Psoas muscle (tissue), 7 donors: ENCODE measurements at regions not wholly inside any gene's neighbourhood (a gene's known extent, or its start where the extent isn't known, plus 50 kb on each side); places are given as distances from the start of the nearest gene placed in this dataset.

ENCODE experiments used
- ATAC-seq, 4 donors: fragments of 200-7000 bp; cut with Tn5 transposase; one replicate each; pipeline ENCODE4 v1.9.1; 2020; ENCODE audit warnings: moderate library complexity in 3 of 4, mild to moderate bottlenecking in 2 of 4
- DNase-seq, 2 donors: peaks; one replicate each; pipeline ENCODE4 v3.0.0-alpha.2; 2020
- H3K27ac ChIP-seq: fragments of 200-600 bp; one replicate; pipeline ENCODE4 v1.8.0; 2022
- H3K27me3 ChIP-seq, 3 donors: fragments of 200-600 bp in 1 of 3; one replicate each; pipeline versions ENCODE4 v1.6.1 to v1.8.0; 2013 to 2022; ENCODE audit warnings: low read length in 2 of 3, mild to moderate bottlenecking in 2 of 3, moderate library complexity in 1 of 3; ENCODE audit not compliant: insufficient read depth in 3 of 3
- H3K36me3 ChIP-seq, 2 donors: fragments of 200-600 bp in 1 of 2; one replicate each; pipeline versions ENCODE4 v1.6.1 to v1.8.0; 2013 to 2022; ENCODE audit warnings: low read depth in 1 of 2, mild to moderate bottlenecking in 1 of 2, moderate library complexity in 1 of 2; ENCODE audit not compliant: insufficient read depth in 1 of 2
- H3K4me1 ChIP-seq: fragments of 200-600 bp; one replicate; pipeline ENCODE4 v1.8.0; 2022
- H3K4me3 ChIP-seq: fragments of 200-600 bp; one replicate; pipeline ENCODE4 v1.8.0; 2022; ENCODE audit warnings: mild to moderate bottlenecking
- H3K9me3 ChIP-seq: fragments of 200-600 bp; one replicate; pipeline ENCODE4 v1.8.0; 2022
- WGBS, 3 donors: extraction: QIAGEN DNeasy Blood & Tissue Kit; methylation state at CpG; one replicate each; pipeline versions ENCODE4 v1.1.6 to v1.1.7; 2013; 5-methylcytosine and 5-hydroxymethylcytosine counted together
- intact Hi-C, 2 donors: fragments of 100-400 bp; cut with DNase I; formaldehyde crosslinking; loops; one replicate each; pipeline versions ENCODE4 v1.11.0 to v1.14.2; 2022
- TF ChIP-seq, protein P1 (sequence below): fragments of 200-600 bp; IDR thresholded peaks from one replicate; pipeline ENCODE4 v1.8.0; 2022; ENCODE audit warnings: antibody characterized with exemption
- donor health status: healthy with polysubstance abuse.
- donor health status: DM: no; HTN: no; CAD: no; lungs with moderate emphysema.
- donor health status: Bipolar disorder and iron deficiency.
- donor health status: healthy.
- donor health status: DM: yes; HTN: yes; CAD: no.
- donor health status: DM: no; HTN: no; CAD: no.
- donor health status: DM: yes; HTN: yes; CAD: no.

DNA sequence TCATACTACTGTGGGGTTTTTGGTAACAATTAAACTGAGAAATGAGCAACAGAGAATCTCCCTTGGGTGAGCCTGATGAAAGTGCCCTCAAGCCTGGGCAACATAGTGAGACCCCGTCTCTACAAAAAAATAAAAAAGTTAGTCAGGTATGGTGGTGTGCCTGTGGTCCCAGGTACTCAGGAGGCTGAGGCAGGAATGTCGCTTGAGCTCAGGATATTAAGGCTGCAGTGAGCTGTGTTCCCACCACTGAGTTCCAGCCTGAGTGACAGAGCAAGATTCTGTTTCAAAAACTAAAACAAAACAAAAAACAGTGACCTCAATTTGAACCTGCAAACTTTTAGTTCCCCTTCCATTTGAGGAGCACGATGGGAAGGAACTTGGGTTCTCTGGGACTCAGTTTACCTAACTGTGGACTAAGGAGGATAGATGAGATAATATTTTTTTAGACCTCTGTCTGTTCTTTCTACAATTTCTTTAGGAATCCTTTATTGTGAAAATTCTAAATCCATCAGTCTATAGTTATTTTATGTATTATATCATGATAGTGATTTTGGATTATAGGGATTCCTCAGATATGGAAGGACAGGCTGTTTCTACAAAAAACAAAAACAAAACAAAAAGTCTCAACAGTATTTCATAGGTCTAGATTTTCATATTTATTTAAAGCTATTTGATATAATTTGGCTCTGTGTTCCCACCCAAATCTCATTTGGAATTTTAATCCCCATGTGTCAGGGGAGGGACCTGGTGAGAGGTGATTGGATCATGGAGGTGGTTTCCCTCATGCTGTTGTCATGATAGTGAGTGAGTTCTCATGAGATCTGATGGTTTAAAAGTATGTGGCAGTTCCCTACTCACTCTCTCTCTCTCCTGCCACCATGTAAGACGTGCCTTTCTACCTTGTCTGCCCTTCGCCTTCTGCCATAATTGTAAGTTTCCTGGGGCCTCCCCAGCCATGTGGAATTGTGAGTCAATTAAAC is 178.6 kb downstream of the MYCN start:
- no peak overlapping the region for H3K27ac ChIP-seq
- no peaks in the 10 kb centered on the region for H3K9me3 ChIP-seq
- intact Hi-C loops = no loop called here
- no peak for DNase-seq
- H3K36me3 ChIP-seq = no peaks in the 10 kb centered on the region
- no peak for ATAC-seq
- WGBS, 3 donors = 87 to 93% (median 88%) methylated on average over 5 of the region's 5 CpGs
- TF ChIP-seq, protein P1, sequence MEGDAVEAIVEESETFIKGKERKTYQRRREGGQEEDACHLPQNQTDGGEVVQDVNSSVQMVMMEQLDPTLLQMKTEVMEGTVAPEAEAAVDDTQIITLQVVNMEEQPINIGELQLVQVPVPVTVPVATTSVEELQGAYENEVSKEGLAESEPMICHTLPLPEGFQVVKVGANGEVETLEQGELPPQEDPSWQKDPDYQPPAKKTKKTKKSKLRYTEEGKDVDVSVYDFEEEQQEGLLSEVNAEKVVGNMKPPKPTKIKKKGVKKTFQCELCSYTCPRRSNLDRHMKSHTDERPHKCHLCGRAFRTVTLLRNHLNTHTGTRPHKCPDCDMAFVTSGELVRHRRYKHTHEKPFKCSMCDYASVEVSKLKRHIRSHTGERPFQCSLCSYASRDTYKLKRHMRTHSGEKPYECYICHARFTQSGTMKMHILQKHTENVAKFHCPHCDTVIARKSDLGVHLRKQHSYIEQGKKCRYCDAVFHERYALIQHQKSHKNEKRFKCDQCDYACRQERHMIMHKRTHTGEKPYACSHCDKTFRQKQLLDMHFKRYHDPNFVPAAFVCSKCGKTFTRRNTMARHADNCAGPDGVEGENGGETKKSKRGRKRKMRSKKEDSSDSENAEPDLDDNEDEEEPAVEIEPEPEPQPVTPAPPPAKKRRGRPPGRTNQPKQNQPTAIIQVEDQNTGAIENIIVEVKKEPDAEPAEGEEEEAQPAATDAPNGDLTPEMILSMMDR = no peak
- no peak overlapping the region for H3K4me3 ChIP-seq
- H3K27me3 ChIP-seq = no peaks in the 10 kb centered on the region
- H3K4me1 ChIP-seq = no peaks in the 10 kb centered on the region

DNA sequence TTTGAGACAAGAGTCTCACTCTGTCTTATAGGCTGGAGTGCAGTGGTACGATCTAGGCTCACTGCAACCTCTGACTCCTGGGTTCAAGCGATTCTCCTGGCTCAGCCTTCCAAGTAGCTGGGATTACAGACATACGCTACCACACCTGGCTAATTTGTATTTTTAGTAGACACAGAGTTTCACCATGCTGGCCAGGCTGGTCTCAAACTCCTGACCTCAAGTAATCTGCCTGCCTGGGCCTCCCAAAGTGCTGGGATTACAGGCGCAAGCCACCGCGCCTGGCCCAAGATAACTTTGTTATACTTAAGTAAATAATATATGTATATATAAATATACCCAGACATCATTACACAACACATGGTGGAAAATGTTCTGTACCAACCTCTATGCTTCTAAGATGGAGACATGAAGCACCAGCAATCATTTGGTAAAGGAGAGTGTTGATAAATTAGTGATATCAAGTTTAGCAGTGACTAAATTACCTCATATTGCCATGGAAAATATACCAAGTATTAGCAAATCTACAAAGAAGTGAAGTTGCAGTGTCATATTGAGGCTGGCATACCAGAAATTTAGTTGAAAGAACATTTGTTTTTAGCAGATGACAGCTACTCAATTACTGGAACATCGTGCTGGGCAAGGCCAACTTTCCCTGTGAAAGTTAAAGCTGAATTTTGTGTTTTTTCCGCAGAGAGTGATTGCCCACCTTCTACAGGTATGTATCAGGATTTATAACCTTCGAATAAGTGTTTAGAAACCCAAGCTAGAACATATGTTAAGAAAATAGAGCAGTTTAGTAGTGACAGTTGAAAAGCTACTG is 177.7 kb downstream of the MYCN start:
- no peaks in the 10 kb centered on the region for H3K4me1 ChIP-seq
- intact Hi-C loops = no loop called here
- TF ChIP-seq, protein P1 = no peak
- H3K9me3 ChIP-seq = no peaks in the 10 kb centered on the region
- H3K27ac ChIP-seq = no peak overlapping the region
- DNase-seq = no peak
- H3K27me3 ChIP-seq = no peaks in the 10 kb centered on the region
- H3K36me3 ChIP-seq = no peaks in the 10 kb centered on the region
- ATAC-seq = no peak
- H3K4me3 ChIP-seq = no peak overlapping the region
- WGBS, 3 donors = 86 to 91% (median 87%) methylated on average over 9 of the region's 9 CpGs

DNA sequence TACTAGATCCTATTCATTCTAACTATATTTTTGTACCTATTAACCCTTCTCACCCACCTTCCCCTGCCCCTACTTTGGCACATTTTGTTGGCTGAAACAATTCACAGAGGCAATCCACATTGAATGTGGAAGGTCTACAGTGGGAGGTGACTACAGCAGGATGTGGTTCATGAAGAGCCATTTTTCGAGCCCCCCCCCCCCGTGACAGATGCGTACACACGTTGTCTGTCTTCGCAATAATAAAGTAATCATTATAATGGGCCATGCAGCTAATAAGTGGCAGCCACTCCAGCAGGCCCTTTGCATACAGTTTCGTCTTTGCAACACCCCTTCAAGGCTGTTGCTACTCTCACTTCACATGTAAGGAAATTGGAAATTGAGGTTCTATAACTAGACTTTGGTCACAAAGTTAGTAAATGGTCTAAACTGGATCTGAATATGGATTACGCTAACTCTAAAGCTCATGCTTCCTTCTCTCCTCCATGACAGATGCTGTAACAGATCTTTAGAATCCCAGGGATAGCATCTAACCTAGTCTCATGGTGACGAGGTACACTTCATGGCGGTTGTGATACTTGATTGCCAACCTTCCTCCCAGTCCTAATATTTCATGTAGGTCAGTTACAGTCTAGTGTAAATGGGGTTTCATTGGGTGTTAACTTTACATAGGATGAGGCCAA is 176.8 kb downstream of the MYCN start:
- ATAC-seq = no peak
- no peak for DNase-seq
- TF ChIP-seq, protein P1 = no peak
- Histone ChIP-seq H3K27ac (no peak overlapping the region), H3K4me1 (no peaks in the 10 kb centered on the region), H3K36me3 (no peaks in the 10 kb centered on the region), H3K4me3 (no peak overlapping the region), H3K9me3 (no peaks in the 10 kb centered on the region), H3K27me3 (no peaks in the 10 kb centered on the region)
- WGBS, 3 donors = 84 to 91% (median 84%) methylated on average over 9 of the region's 9 CpGs
- intact Hi-C loops = no loop called here

DNA sequence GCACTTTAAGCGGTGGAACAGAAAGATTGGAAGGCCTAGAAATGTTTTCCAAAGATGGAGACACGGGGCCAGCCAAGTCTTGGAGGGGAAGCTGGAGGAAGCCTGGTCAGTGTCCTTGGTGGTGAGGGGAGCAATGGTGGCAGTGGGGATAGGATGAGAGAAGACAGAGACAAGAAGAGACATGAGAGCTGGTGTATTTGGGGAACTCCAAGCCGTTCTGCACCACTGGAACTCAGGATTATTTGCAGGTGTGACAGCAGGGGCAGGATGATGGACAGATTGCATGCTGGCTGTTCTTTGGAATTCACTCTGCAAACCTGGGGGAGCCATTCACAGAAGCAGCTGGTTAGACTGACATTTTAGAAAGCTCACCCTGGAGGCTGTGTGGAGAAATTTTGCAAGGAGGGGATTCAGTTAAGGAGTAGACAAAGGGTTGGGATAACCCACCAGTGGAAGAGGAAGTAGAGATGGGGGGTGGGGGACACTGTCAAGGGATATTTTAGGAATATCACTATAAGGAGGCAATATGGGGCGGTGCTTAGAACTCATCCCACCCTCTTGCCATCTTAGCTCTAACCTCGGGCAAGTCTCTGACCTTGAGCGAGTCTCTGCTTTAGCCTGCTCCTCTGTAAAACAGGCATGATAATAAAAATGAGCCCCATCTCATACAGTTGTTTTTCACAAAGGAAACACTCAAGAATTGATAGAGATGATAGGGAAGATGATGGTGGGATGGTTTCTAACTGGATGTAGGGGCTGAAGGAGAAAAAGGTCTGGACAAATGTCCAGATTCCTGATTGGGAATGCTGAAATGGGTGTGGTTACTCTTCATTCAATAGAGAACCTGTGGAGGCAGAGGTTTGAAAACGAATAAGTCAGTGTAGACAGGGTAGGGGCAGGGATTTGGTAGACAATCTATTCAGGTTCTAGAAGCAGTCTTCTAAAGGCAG is 175.8 kb downstream of the MYCN start:
- WGBS, 3 donors = 88 to 91% (median 89%) methylated on average over 7 of the region's 7 CpGs

More for the DNA sequence above, 175.8 kb downstream of the MYCN start:
- no peak for DNase-seq
- TF ChIP-seq, protein P1 = no peak
- ATAC-seq = no peak
- Histone ChIP-seq H3K9me3 (no peaks in the 10 kb centered on the region), H3K27ac (no peak overlapping the region), H3K27me3 (peaks cover 0 to 2% (median 0%) of the 10 kb centered on the region in 3 donors), H3K4me3 (no peak overlapping the region), H3K36me3 (no peaks in the 10 kb centered on the region), H3K4me1 (no peaks in the 10 kb centered on the region)
- intact Hi-C loops = no loop called here
